T1000 (cell line): ENCODE measurements at regions not wholly inside any gene's neighbourhood (a gene's known extent, or its start where the extent isn't known, plus 50 kb on each side); places are given as distances from the start of the nearest gene placed in this dataset.
"Not testable (repeated sequence)": the region's sequence is repeated elsewhere in the genome, so short reads cannot be mapped to it uniquely, and the experiment has no call there.

Experiments
- DNase-seq: peaks from one replicate; lab custom pipeline; 2025; ENCODE audit warnings: mixed read lengths; lab: John Stamatoyannopoulos, UW

GRCh38 chr12:73017981-73018380 is 745.8 kb downstream of the TRHDE start:
- DNase-seq: no peak

GRCh38 chr12:73053893-73054292 is 781.7 kb downstream of the TRHDE start:
- no peak for DNase-seq

- no peak for DNase-seq
These were observed 785.3 kb downstream of the TRHDE start for GRCh38 chr12:73057428-73057827.

GRCh38 chr12:73065913-73066312 is 793.7 kb downstream of the TRHDE start:
- DNase-seq: no peak

- DNase-seq: no peak
These were observed 795.4 kb downstream of the TRHDE start for GRCh38 chr12:73067616-73068015.

GRCh38 chr12:73072214-73072613 is 800.0 kb downstream of the TRHDE start:
- no peak for DNase-seq

GRCh38 chr12:73076760-73077159 is 804.6 kb downstream of the TRHDE start:
- no peak for DNase-seq

GRCh38 chr12:73083736-73084135 is 811.6 kb downstream of the TRHDE start:
- no peak for DNase-seq

- no peak for DNase-seq
These were observed 834.1 kb downstream of the TRHDE start for GRCh38 chr12:73106296-73106695.

GRCh38 chr12:73106896-73107295 is 834.7 kb downstream of the TRHDE start:
- DNase-seq: no peak

- no peak for DNase-seq
These were observed 838.6 kb downstream of the TRHDE start for GRCh38 chr12:73110816-73111215.

- no peak for DNase-seq
These were observed 840.1 kb downstream of the TRHDE start for GRCh38 chr12:73112035-73112816.

- no peak for DNase-seq
These were observed 852.3 kb downstream of the TRHDE start for GRCh38 chr12:73124480-73124879.

GRCh38 chr12:73125148-73125547 is 853.0 kb downstream of the TRHDE start:
- DNase-seq: no peak

- DNase-seq: no peak
These were observed 864.2 kb downstream of the TRHDE start for GRCh38 chr12:73136386-73136785.

- DNase-seq: not testable (repeated sequence)
These were observed 867.5 kb downstream of the TRHDE start for GRCh38 chr12:73139642-73140041.

GRCh38 chr12:73158341-73158740 is 886.2 kb downstream of the TRHDE start:
- no peak for DNase-seq

GRCh38 chr12:73159954-73160353 is 887.8 kb downstream of the TRHDE start:
- DNase-seq: no peak

- DNase-seq: no peak
These were observed 889.8 kb downstream of the TRHDE start for GRCh38 chr12:73161970-73162369.

GRCh38 chr12:73180734-73181133 is 908.6 kb downstream of the TRHDE start:
- DNase-seq: no peak

GRCh38 chr12:73181244-73181643 is 909.1 kb downstream of the TRHDE start:
- no peak for DNase-seq

GRCh38 chr12:73185403-73185802 is 913.2 kb downstream of the TRHDE start:
- DNase-seq: no peak

GRCh38 chr12:73186272-73186671 is 914.1 kb downstream of the TRHDE start:
- no peak for DNase-seq

- no peak for DNase-seq
These were observed 915.6 kb downstream of the TRHDE start for GRCh38 chr12:73187765-73188164.
